ENCODE measurements at regions not wholly inside any gene's neighbourhood (a gene's known extent, or its start where the extent isn't known, plus 50 kb on each side); places are given as distances from the start of the nearest gene placed in this dataset.

GRCh38 chrX:2618516-2618915 lies 72.6 kb upstream of the CD99 start:
- H3K36me3 Mint-ChIP-seq (ENCODE audit: low read depth) = peaks cover 97% of the 10 kb centered on the region
- peak overlapping the region; percentile 13 for H3K27ac Mint-ChIP-seq
- no peaks in the 10 kb centered on the region for H3K27me3 Mint-ChIP-seq
- no peak for ATAC-seq (replicated peaks)
- H3K9me3 Mint-ChIP-seq = no peaks in the 10 kb centered on the region
- H3K4me1 Mint-ChIP-seq = peaks cover 19% of the 10 kb centered on the region
- no peak overlapping the region for H3K4me3 Mint-ChIP-seq

GRCh38 chrX:2614911-2615310 lies 76.2 kb upstream of the CD99 start:
- H3K27ac Mint-ChIP-seq = peak overlapping the region; percentile 36
- no peaks in the 10 kb centered on the region for H3K27me3 Mint-ChIP-seq
- peaks cover 28% of the 10 kb centered on the region for H3K4me1 Mint-ChIP-seq
- peak overlapping the region; percentile 45 for H3K4me3 Mint-ChIP-seq
- H3K9me3 Mint-ChIP-seq = no peaks in the 10 kb centered on the region
- peaks cover 100% of the 10 kb centered on the region for H3K36me3 Mint-ChIP-seq (ENCODE audit: low read depth)
- peak; percentile 61 for ATAC-seq (replicated peaks)

- Mint-ChIP-seq H3K9me3 (peaks cover 5% of the 10 kb centered on the region), H3K36me3 (ENCODE audit: low read depth) (peaks cover 67% of the 10 kb centered on the region), H3K4me1 (peaks cover 32% of the 10 kb centered on the region), H3K4me3 (peak overlapping the region; percentile 94), H3K27me3 (no peaks in the 10 kb centered on the region), H3K27ac (peak overlapping the region; percentile 94)
- no peak for ATAC-seq (replicated peaks)
Measured at GRCh38 chrX:2610246-2611170, 80.6 kb upstream of the CD99 start.

- H3K27me3 Mint-ChIP-seq = no peaks in the 10 kb centered on the region
- peaks cover 23% of the 10 kb centered on the region for H3K4me1 Mint-ChIP-seq
- H3K36me3 Mint-ChIP-seq (ENCODE audit: low read depth) = peaks cover 58% of the 10 kb centered on the region
- peak; percentile 59 for ATAC-seq (replicated peaks)
- H3K27ac Mint-ChIP-seq = peak overlapping the region; percentile 94
- peaks cover 5% of the 10 kb centered on the region for H3K9me3 Mint-ChIP-seq
- peak overlapping the region; percentile 94 for H3K4me3 Mint-ChIP-seq
Measured at GRCh38 chrX:2609431-2610238, 81.5 kb upstream of the CD99 start.

- ATAC-seq (replicated peaks) = peak; percentile 96
- H3K36me3 Mint-ChIP-seq (ENCODE audit: low read depth) = peaks cover 50% of the 10 kb centered on the region
- H3K27me3 Mint-ChIP-seq = no peaks in the 10 kb centered on the region
- peaks cover 5% of the 10 kb centered on the region for H3K9me3 Mint-ChIP-seq
- H3K4me1 Mint-ChIP-seq = peaks cover 26% of the 10 kb centered on the region
- H3K4me3 Mint-ChIP-seq = peak overlapping the region; percentile 94
- peak overlapping the region; percentile 91 for H3K27ac Mint-ChIP-seq
Measured at GRCh38 chrX:2608638-2609430, 82.3 kb upstream of the CD99 start.

- no peak for ATAC-seq (replicated peaks)
- Mint-ChIP-seq H3K36me3 (ENCODE audit: low read depth) (peaks cover 47% of the 10 kb centered on the region), H3K27ac (no peak overlapping the region), H3K4me3 (peak overlapping the region; percentile 90), H3K4me1 (peaks cover 21% of the 10 kb centered on the region), H3K27me3 (no peaks in the 10 kb centered on the region), H3K9me3 (peaks cover 5% of the 10 kb centered on the region)
Measured at GRCh38 chrX:2607113-2607512, 84.0 kb upstream of the CD99 start.

GRCh38 chrX:2600564-2600963 lies 90.5 kb upstream of the CD99 start:
- Mint-ChIP-seq H3K9me3 (no peaks in the 10 kb centered on the region), H3K27ac (no peak overlapping the region), H3K4me1 (peaks cover 8% of the 10 kb centered on the region), H3K27me3 (no peaks in the 10 kb centered on the region), H3K4me3 (no peak overlapping the region), H3K36me3 (ENCODE audit: low read depth) (peaks cover 53% of the 10 kb centered on the region)
- ATAC-seq (replicated peaks) = no peak

- Mint-ChIP-seq H3K4me3 (no peak overlapping the region), H3K27ac (no peak overlapping the region), H3K36me3 (ENCODE audit: low read depth) (peaks cover 36% of the 10 kb centered on the region), H3K4me1 (peaks cover 4% of the 10 kb centered on the region), H3K9me3 (no peaks in the 10 kb centered on the region), H3K27me3 (no peaks in the 10 kb centered on the region)
- no peak for ATAC-seq (replicated peaks)
Measured at GRCh38 chrX:2596555-2597255, 94.4 kb upstream of the CD99 start.

- Mint-ChIP-seq H3K9me3 (no peaks in the 10 kb centered on the region), H3K36me3 (ENCODE audit: low read depth) (peaks cover 30% of the 10 kb centered on the region), H3K4me3 (no peak overlapping the region), H3K4me1 (peaks cover 4% of the 10 kb centered on the region), H3K27ac (no peak overlapping the region), H3K27me3 (no peaks in the 10 kb centered on the region)
- no peak for ATAC-seq (replicated peaks)
Measured at GRCh38 chrX:2596045-2596444, 95.0 kb upstream of the CD99 start.

GRCh38 chrX:2595258-2595657 lies 94.5 kb upstream of the DHRSX start:
- no peaks in the 10 kb centered on the region for H3K27me3 Mint-ChIP-seq
- no peak for ATAC-seq (replicated peaks)
- H3K27ac Mint-ChIP-seq = no peak overlapping the region
- H3K9me3 Mint-ChIP-seq = no peaks in the 10 kb centered on the region
- peaks cover 22% of the 10 kb centered on the region for H3K36me3 Mint-ChIP-seq (ENCODE audit: low read depth)
- H3K4me3 Mint-ChIP-seq = no peak overlapping the region
- peaks cover 4% of the 10 kb centered on the region for H3K4me1 Mint-ChIP-seq

GRCh38 chrX:2594491-2594890 lies 93.7 kb upstream of the DHRSX start:
- H3K36me3 Mint-ChIP-seq (ENCODE audit: low read depth) = peaks cover 15% of the 10 kb centered on the region
- H3K4me1 Mint-ChIP-seq = peaks cover 4% of the 10 kb centered on the region
- no peaks in the 10 kb centered on the region for H3K9me3 Mint-ChIP-seq
- H3K4me3 Mint-ChIP-seq = no peak overlapping the region
- no peak for ATAC-seq (replicated peaks)
- H3K27ac Mint-ChIP-seq = peak overlapping the region; percentile 41
- no peaks in the 10 kb centered on the region for H3K27me3 Mint-ChIP-seq

GRCh38 chrX:2592279-2592678 lies 91.5 kb upstream of the DHRSX start:
- Mint-ChIP-seq H3K4me3 (no peak overlapping the region), H3K4me1 (peaks cover 2% of the 10 kb centered on the region), H3K27ac (no peak overlapping the region)

GRCh38 chrX:2589186-2590020 lies 88.6 kb upstream of the DHRSX start:
- H3K27me3 Mint-ChIP-seq = peaks cover 5% of the 10 kb centered on the region
- H3K27ac Mint-ChIP-seq = no peak overlapping the region
- H3K9me3 Mint-ChIP-seq = no peaks in the 10 kb centered on the region
- H3K4me1 Mint-ChIP-seq = peaks cover 4% of the 10 kb centered on the region
- no peak overlapping the region for H3K4me3 Mint-ChIP-seq
- peaks cover 5% of the 10 kb centered on the region for H3K36me3 Mint-ChIP-seq (ENCODE audit: low read depth)
- ATAC-seq (replicated peaks) = peak; percentile 24

More at GRCh38 chrX:2592279-2592678, 91.5 kb upstream of the DHRSX start:
- Mint-ChIP-seq H3K36me3 (ENCODE audit: low read depth) (peaks cover 12% of the 10 kb centered on the region), H3K9me3 (no peaks in the 10 kb centered on the region), H3K27me3 (no peaks in the 10 kb centered on the region)
- ATAC-seq (replicated peaks) = no peak

Measured in activated T-helper 17 cell treated with anti-CD3 and anti-CD28 coated beads, Interleukin-2, amount 50 U/mL, for 72 hours (primary cell).